NCI-H146 treated with DMSO at 0.1 percent for 48 hours (cell line): ENCODE measurements at regions not wholly inside any gene's neighbourhood (a gene's known extent, or its start where the extent isn't known, plus 50 kb on each side); places are given as distances from the start of the nearest gene placed in this dataset.
A peak's percentile ranks its signal among the peaks of the same experiment; 100 is the strongest.
"Not testable (repeated sequence)": the region's sequence is repeated elsewhere in the genome, so short reads cannot be mapped to it uniquely, and the experiment has no call there.

Experiments
- DNase-seq: peaks from one replicate; lab custom pipeline; 2025; ENCODE audit not compliant: unreplicated experiment; lab: John Stamatoyannopoulos, UW

GRCh38 chr1:208462761-208463160 lies 218.6 kb upstream of the PLXNA2 start:
- DNase-seq, result no peak

- DNase-seq, result no peak
These were observed 221.1 kb upstream of the PLXNA2 start for GRCh38 chr1:208465266-208465665.

GRCh38 chr1:208465786-208466590 lies 221.8 kb upstream of the PLXNA2 start:
- DNase-seq, result no peak

GRCh38 chr1:208467151-208467780 lies 223.1 kb upstream of the PLXNA2 start:
- no peak for DNase-seq

GRCh38 chr1:208475449-208475848 lies 231.3 kb upstream of the PLXNA2 start:
- DNase-seq, result no peak

GRCh38 chr1:208475951-208476845 lies 232.0 kb upstream of the PLXNA2 start:
- peak; percentile 84 for DNase-seq

GRCh38 chr1:208476846-208477170 lies 232.6 kb upstream of the PLXNA2 start:
- peak; percentile 88 for DNase-seq

GRCh38 chr1:208479435-208479834 lies 235.3 kb upstream of the PLXNA2 start:
- DNase-seq, result no peak

- DNase-seq, result no peak
These were observed 241.3 kb upstream of the PLXNA2 start for GRCh38 chr1:208485512-208485911.

GRCh38 chr1:208486677-208487076 lies 242.5 kb upstream of the PLXNA2 start:
- no peak for DNase-seq

GRCh38 chr1:208488432-208488831 lies 244.2 kb upstream of the PLXNA2 start:
- DNase-seq, result not testable (repeated sequence)

GRCh38 chr1:208496467-208497371 lies 252.5 kb upstream of the PLXNA2 start:
- DNase-seq, result no peak

GRCh38 chr1:208497866-208498541 lies 253.8 kb upstream of the PLXNA2 start:
- no peak for DNase-seq

GRCh38 chr1:208499026-208499425 lies 254.8 kb upstream of the PLXNA2 start:
- DNase-seq, result no peak

GRCh38 chr1:208499601-208500000 lies 255.4 kb upstream of the PLXNA2 start:
- DNase-seq, result no peak

- no peak for DNase-seq
These were observed 256.2 kb upstream of the PLXNA2 start for GRCh38 chr1:208500375-208500774.

GRCh38 chr1:208501542-208501941 lies 257.4 kb upstream of the PLXNA2 start:
- DNase-seq, result no peak

GRCh38 chr1:208503787-208504186 lies 259.6 kb upstream of the PLXNA2 start:
- no peak for DNase-seq

GRCh38 chr1:208506812-208507211 lies 262.6 kb upstream of the PLXNA2 start:
- DNase-seq, result no peak

GRCh38 chr1:208509072-208509471 lies 264.9 kb upstream of the PLXNA2 start:
- no peak for DNase-seq
